Naive thymus-derived CD4-positive, alpha-beta T cell (primary cell): ENCODE measurements at regions not wholly inside any gene's neighbourhood (a gene's known extent, or its start where the extent isn't known, plus 50 kb on each side); places are given as distances from the start of the nearest gene placed in this dataset. TPM values are rescaled to one million over a fixed set of nuclear protein-coding genes. Genes with fewer than 3 reads are reported as not detected.

Experiments used
- microRNA-seq: library from miRNA; unstranded; fragments of <30 nt; microRNA quantifications from one replicate; pipeline ENCODE4 v1.2.0, GENCODE V29; 2022; ENCODE audit warnings: borderline microRNAs expressed

Small RNA genes lying in the stretch of these regions (microRNA-seq; reads per million reads assigned to microRNA genes)
- gene MIR548Y = not detected
